HG02852 (cell line): ENCODE measurements at regions not wholly inside any gene's neighbourhood (a gene's known extent, or its start where the extent isn't known, plus 50 kb on each side); places are given as distances from the start of the nearest gene placed in this dataset.

Experiments used
- ATAC-seq: cut with Tn5 transposase; IDR thresholded peaks from one replicate; pipeline ENCODE4 v1.9.1; 2021; ENCODE audit warnings: mild to moderate bottlenecking, moderate library complexity; ENCODE audit not compliant: unreplicated experiment

GRCh38 chr5:167598166-167598565, 693.3 kb upstream of the WWC1 start:
- ATAC-seq, result no peak

- ATAC-seq, result no peak
Observed at GRCh38 chr5:167602067-167602466, 689.4 kb upstream of the WWC1 start.

- no peak for ATAC-seq
Observed at GRCh38 chr5:167603135-167603534, 688.3 kb upstream of the WWC1 start.

- ATAC-seq, result no peak
Observed at GRCh38 chr5:167608390-167609272, 682.8 kb upstream of the WWC1 start.

- ATAC-seq, result no peak
Observed at GRCh38 chr5:167614294-167615021, 677.0 kb upstream of the WWC1 start.

GRCh38 chr5:167616043-167616890, 675.2 kb upstream of the WWC1 start:
- ATAC-seq, result no peak

- ATAC-seq, result no peak
Observed at GRCh38 chr5:167623354-167623753, 668.1 kb upstream of the WWC1 start.

- no peak for ATAC-seq
Observed at GRCh38 chr5:167624053-167624452, 667.4 kb upstream of the WWC1 start.

GRCh38 chr5:167626341-167627123, 664.9 kb upstream of the WWC1 start:
- no peak for ATAC-seq

- no peak for ATAC-seq
Observed at GRCh38 chr5:167629634-167630033, 661.8 kb upstream of the WWC1 start.

- no peak for ATAC-seq
Observed at GRCh38 chr5:167631191-167631590, 660.3 kb upstream of the WWC1 start.

- no peak for ATAC-seq
Observed at GRCh38 chr5:167633114-167633513, 658.3 kb upstream of the WWC1 start.

- no peak for ATAC-seq
Observed at GRCh38 chr5:167633931-167634341, 657.5 kb upstream of the WWC1 start.

- no peak for ATAC-seq
Observed at GRCh38 chr5:167634432-167634831, 657.0 kb upstream of the WWC1 start.

- no peak for ATAC-seq
Observed at GRCh38 chr5:167638816-167639215, 652.6 kb upstream of the WWC1 start.

GRCh38 chr5:167639273-167639672, 652.2 kb upstream of the WWC1 start:
- no peak for ATAC-seq

GRCh38 chr5:167639766-167640165, 651.7 kb upstream of the WWC1 start:
- no peak for ATAC-seq

- no peak for ATAC-seq
Observed at GRCh38 chr5:167642181-167642580, 649.3 kb upstream of the WWC1 start.

- ATAC-seq, result no peak
Observed at GRCh38 chr5:167642779-167643517, 648.5 kb upstream of the WWC1 start.
